ENCODE measurements at regions not wholly inside any gene's neighbourhood (a gene's known extent, or its start where the extent isn't known, plus 50 kb on each side); places are given as distances from the start of the nearest gene placed in this dataset.

DNA sequence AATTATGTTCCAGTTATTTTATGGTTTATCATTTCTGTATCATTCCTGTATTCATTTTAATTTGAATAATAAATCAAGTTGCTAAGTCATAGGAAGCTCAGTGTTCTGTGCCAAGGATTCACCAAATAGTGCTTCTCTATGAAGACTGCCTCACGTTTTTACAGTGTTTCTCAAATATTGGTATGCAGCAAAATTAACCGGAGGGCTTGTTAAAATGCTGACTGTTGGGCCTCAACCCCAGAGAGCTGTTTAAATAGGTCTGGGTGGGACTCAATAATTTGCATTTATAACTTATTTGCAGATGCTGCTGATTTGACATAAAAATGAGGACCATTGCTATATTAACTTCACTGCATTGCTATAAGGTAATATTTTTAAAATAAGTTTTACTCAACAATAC lies 166.7 kb downstream of the TINAG start:
- 83 to 94% methylated on average over 2 of the region's 2 CpGs for WGBS, 2 experiments
- no peaks in the 10 kb centered on the region for H3K4me1 ChIP-seq (ENCODE audit: control insufficient read depth, insufficient read depth, low read length)

DNA sequence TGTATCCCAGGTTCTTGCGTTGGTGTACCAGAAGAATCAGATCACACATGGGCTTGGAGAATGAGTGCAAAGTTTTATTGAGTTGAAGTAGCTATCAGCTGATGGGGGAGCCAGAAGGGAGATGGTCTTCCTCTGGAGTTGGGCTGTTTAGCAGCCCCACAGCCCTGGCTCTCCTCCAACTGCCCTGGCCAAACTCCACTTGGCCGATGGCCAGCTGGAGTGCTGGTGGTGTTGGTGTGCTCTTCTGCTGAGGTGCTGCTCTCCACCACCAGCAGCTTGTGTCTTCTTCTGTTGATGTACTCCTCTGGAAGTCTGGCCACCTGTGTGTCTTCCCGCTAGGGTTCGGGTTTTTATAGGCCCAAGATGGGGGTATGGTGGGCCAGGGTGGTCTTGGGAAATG lies 172.8 kb downstream of the TINAG start:
- no peaks in the 10 kb centered on the region for H3K9me3 ChIP-seq (ENCODE audit: control insufficient read depth, low read length)
- no peak overlapping the region for H3K27ac ChIP-seq (ENCODE audit: insufficient read depth, low read depth, low read length, poor library complexity, severe bottlenecking)
- 94 to 95% methylated on average over 4 of the region's 4 CpGs for WGBS, 2 experiments
- no peaks in the 10 kb centered on the region for H3K4me1 ChIP-seq (ENCODE audit: control insufficient read depth, insufficient read depth, low read length)
- H3K27me3 ChIP-seq (ENCODE audit: control insufficient read depth, insufficient read depth, low read length, poor library complexity, severe bottlenecking), result no peaks in the 10 kb centered on the region
- no peak overlapping the region for H3K4me3 ChIP-seq (ENCODE audit: insufficient read depth, low read depth, low read length)
- no peaks in the 10 kb centered on the region for H3K36me3 ChIP-seq (ENCODE audit: control insufficient read depth, insufficient read depth, low read length)

More for the DNA sequence above, 166.7 kb downstream of the TINAG start:
- no peak overlapping the region for H3K4me3 ChIP-seq (ENCODE audit: insufficient read depth, low read depth, low read length)
- H3K27me3 ChIP-seq (ENCODE audit: control insufficient read depth, insufficient read depth, low read length, poor library complexity, severe bottlenecking), result no peaks in the 10 kb centered on the region
- no peak overlapping the region for H3K27ac ChIP-seq (ENCODE audit: insufficient read depth, low read depth, low read length, poor library complexity, severe bottlenecking)
- no peaks in the 10 kb centered on the region for H3K36me3 ChIP-seq (ENCODE audit: control insufficient read depth, insufficient read depth, low read length)
- no peaks in the 10 kb centered on the region for H3K9me3 ChIP-seq (ENCODE audit: control insufficient read depth, low read length)

DNA sequence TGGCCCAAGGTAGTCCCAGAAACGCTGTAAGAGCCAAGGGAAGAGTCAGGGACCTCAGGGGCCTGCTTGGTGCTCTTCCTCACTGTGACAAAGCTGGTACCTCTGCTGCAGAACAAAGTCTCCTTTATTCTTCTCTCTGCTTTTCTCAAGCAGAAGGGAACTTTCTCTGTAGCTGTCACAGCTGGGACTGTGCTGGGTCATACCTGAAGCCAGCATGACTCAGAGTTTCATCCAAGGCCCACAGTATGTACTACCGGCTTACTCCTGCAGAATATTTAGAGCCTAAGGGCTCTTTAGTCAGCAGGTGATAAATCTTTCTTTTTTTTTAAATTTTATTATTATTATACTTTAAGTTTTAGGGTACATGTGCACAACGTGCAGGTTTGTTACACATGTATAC lies 183.2 kb downstream of the TINAG start:
- H3K36me3 ChIP-seq (ENCODE audit: control insufficient read depth, insufficient read depth, low read length), result no peaks in the 10 kb centered on the region
- H3K27me3 ChIP-seq (ENCODE audit: control insufficient read depth, insufficient read depth, low read length, poor library complexity, severe bottlenecking), result no peaks in the 10 kb centered on the region
- no peak overlapping the region for H3K4me3 ChIP-seq (ENCODE audit: insufficient read depth, low read depth, low read length)
- no peaks in the 10 kb centered on the region for H3K4me1 ChIP-seq (ENCODE audit: control insufficient read depth, insufficient read depth, low read length)
- H3K27ac ChIP-seq (ENCODE audit: insufficient read depth, low read depth, low read length, poor library complexity, severe bottlenecking), result no peak overlapping the region
- no peaks in the 10 kb centered on the region for H3K9me3 ChIP-seq (ENCODE audit: control insufficient read depth, low read length)
- WGBS, 2 experiments, result 96 to 98% methylated on average over 3 of the region's 3 CpGs

DNA sequence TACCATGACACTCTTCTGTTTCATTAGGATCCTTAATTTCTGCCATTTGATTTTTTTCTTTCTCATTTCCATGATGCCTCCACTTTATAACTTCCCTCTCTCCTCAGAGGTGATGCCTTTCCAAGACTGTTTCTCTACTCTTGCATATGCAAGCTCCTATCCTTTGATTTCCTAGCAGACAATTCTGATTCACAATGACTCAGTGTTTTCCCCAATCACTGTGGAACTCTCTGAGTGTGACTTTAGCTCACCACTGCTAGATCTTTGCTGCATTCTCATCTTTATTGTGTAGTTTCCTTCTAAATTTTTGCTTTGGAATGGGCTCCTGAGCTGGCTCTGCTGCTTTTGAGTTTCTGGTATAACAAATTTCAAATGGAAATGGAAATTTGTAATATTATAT lies 184.9 kb downstream of the TINAG start:
- no peak overlapping the region for H3K4me3 ChIP-seq (ENCODE audit: insufficient read depth, low read depth, low read length)
- no peaks in the 10 kb centered on the region for H3K9me3 ChIP-seq (ENCODE audit: control insufficient read depth, low read length)
- no peak overlapping the region for H3K27ac ChIP-seq (ENCODE audit: insufficient read depth, low read depth, low read length, poor library complexity, severe bottlenecking)

DNA sequence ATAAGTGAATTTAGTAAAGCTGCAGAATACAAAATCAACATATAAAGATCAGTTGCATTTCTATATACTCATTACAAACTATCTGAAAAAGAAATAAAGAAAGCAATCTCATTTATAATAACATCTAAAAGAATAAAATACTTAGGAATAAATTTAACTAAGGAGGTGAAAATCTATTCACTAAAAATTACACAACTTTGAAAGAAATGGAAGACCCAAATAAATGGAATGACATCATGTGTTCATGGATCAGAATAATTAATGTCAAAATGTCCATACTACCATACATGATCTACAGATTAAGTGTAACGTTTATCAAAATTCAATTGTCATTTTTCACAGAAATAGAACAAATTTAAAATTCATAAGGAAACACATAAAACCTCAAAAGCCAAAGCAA lies 194.9 kb downstream of the TINAG start:
- WGBS, 2 experiments, result 95% methylated on average over 1 of the region's 1 CpG; no CpG with 5 or more reads in 1 of the 2 experiments
- Histone ChIP-seq H3K4me3 (ENCODE audit: insufficient read depth, low read depth, low read length) (no peak overlapping the region), H3K9me3 (ENCODE audit: control insufficient read depth, low read length) (peaks cover 3% of the 10 kb centered on the region), H3K27ac (ENCODE audit: insufficient read depth, low read depth, low read length, poor library complexity, severe bottlenecking) (no peak overlapping the region), H3K36me3 (ENCODE audit: control insufficient read depth, insufficient read depth, low read length) (no peaks in the 10 kb centered on the region), H3K27me3 (ENCODE audit: control insufficient read depth, insufficient read depth, low read length, poor library complexity, severe bottlenecking) (no peaks in the 10 kb centered on the region), H3K4me1 (ENCODE audit: control insufficient read depth, insufficient read depth, low read length) (no peaks in the 10 kb centered on the region)

More for the DNA sequence above, 184.9 kb downstream of the TINAG start:
- H3K4me1 ChIP-seq (ENCODE audit: control insufficient read depth, insufficient read depth, low read length), result no peaks in the 10 kb centered on the region
- no peaks in the 10 kb centered on the region for H3K27me3 ChIP-seq (ENCODE audit: control insufficient read depth, insufficient read depth, low read length, poor library complexity, severe bottlenecking)
- H3K36me3 ChIP-seq (ENCODE audit: control insufficient read depth, insufficient read depth, low read length), result no peaks in the 10 kb centered on the region

DNA sequence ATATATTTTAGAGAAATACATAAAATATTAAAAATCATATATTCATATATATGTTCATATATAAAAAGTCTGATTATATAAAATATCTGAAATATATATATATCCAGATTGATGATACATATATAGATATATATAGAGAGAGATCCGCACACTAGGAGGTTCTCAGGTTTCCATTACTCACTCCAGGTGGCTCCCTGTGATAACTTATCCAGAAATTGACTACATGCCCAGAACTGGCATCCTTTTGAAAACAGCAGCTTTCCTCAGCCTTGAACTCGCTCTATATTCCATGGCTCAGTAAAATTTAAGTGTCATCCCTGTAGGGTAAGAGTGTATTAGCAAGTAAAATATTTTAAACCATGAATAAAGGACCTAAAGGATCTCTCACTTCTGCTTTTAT lies 206.8 kb downstream of the TINAG start:
- no peaks in the 10 kb centered on the region for H3K9me3 ChIP-seq (ENCODE audit: control insufficient read depth, low read length)

DNA sequence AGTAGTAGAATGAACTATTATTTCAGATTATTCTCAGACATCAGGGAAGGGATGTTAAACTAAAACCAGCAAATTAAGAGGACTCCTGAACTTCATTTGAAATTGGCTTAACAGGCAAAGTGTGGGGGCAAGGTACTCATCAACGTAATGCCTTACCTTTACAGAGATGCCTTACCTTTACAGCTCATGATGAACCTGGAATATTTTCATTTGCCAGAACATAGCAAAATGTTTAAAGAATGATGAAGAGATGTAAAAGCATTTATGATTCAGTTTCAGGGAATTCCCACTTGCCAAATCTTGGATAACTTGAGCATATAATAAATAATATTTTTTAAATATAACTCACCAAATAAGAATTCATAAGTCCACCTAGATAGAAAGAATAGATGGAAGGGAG lies 207.5 kb downstream of the TINAG start:
- H3K27me3 ChIP-seq (ENCODE audit: control insufficient read depth, insufficient read depth, low read length, poor library complexity, severe bottlenecking), result no peaks in the 10 kb centered on the region
- WGBS, 2 experiments, result 60 to 80% methylated on average over 1 of the region's 1 CpG
- H3K4me3 ChIP-seq (ENCODE audit: insufficient read depth, low read depth, low read length), result no peak overlapping the region
- no peak overlapping the region for H3K27ac ChIP-seq (ENCODE audit: insufficient read depth, low read depth, low read length, poor library complexity, severe bottlenecking)
- no peaks in the 10 kb centered on the region for H3K4me1 ChIP-seq (ENCODE audit: control insufficient read depth, insufficient read depth, low read length)
- no peaks in the 10 kb centered on the region for H3K36me3 ChIP-seq (ENCODE audit: control insufficient read depth, insufficient read depth, low read length)
- H3K9me3 ChIP-seq (ENCODE audit: control insufficient read depth, low read length), result no peaks in the 10 kb centered on the region

More for the DNA sequence above, 206.8 kb downstream of the TINAG start:
- no peak overlapping the region for H3K4me3 ChIP-seq (ENCODE audit: insufficient read depth, low read depth, low read length)
- H3K27me3 ChIP-seq (ENCODE audit: control insufficient read depth, insufficient read depth, low read length, poor library complexity, severe bottlenecking), result no peaks in the 10 kb centered on the region
- no peaks in the 10 kb centered on the region for H3K36me3 ChIP-seq (ENCODE audit: control insufficient read depth, insufficient read depth, low read length)
- 97 to 100% methylated on average over 1 to 2 of the region's 2 CpGs for WGBS, 2 experiments
- no peak overlapping the region for H3K27ac ChIP-seq (ENCODE audit: insufficient read depth, low read depth, low read length, poor library complexity, severe bottlenecking)
- H3K4me1 ChIP-seq (ENCODE audit: control insufficient read depth, insufficient read depth, low read length), result no peaks in the 10 kb centered on the region

DNA sequence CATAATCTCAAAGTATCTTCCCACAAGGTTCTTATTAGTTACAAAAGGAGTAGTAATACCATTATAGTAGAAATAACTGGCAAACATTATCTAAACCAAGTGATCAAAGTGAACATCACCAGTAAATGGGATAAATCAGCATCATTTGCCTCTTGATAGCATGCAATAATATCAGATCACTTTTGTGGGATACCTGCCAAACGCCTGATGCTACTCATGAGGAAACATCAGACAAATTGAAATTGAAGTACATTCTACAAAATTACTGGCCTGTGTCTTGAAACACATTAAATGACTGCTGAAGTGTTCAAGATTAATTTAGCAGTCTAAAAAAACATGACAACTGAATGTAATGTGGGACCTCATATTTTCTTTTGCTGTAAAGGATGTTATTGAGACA lies 208.1 kb downstream of the TINAG start:
- no peaks in the 10 kb centered on the region for H3K9me3 ChIP-seq (ENCODE audit: control insufficient read depth, low read length)

DNA sequence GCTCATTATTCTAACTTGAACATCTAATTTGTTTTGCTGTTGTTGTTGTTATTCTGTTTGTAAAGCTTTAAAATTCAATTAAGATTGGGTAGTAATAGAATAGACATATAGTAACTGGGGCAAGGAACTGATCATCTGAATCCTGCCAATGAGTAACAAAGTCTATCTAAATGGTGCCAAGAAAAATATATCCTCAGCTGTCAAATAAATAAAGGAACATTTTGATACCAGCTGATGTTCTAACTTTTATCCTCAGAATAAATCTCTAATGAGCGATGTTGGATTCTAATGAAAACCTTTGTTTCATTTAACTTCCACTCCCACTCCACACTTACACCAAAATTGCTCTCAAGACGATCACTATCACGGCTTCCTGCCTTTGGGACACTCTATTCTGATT lies 210.9 kb downstream of the TINAG start:
- no peaks in the 10 kb centered on the region for H3K27me3 ChIP-seq (ENCODE audit: control insufficient read depth, insufficient read depth, low read length, poor library complexity, severe bottlenecking)
- no peaks in the 10 kb centered on the region for H3K36me3 ChIP-seq (ENCODE audit: control insufficient read depth, insufficient read depth, low read length)
- H3K9me3 ChIP-seq (ENCODE audit: control insufficient read depth, low read length), result no peaks in the 10 kb centered on the region
- H3K4me1 ChIP-seq (ENCODE audit: control insufficient read depth, insufficient read depth, low read length), result no peaks in the 10 kb centered on the region
- 90 to 92% methylated on average over 3 of the region's 3 CpGs for WGBS, 2 experiments
- no peak overlapping the region for H3K27ac ChIP-seq (ENCODE audit: insufficient read depth, low read depth, low read length, poor library complexity, severe bottlenecking)
- H3K4me3 ChIP-seq (ENCODE audit: insufficient read depth, low read depth, low read length), result no peak overlapping the region

More for the DNA sequence above, 208.1 kb downstream of the TINAG start:
- no peaks in the 10 kb centered on the region for H3K27me3 ChIP-seq (ENCODE audit: control insufficient read depth, insufficient read depth, low read length, poor library complexity, severe bottlenecking)
- H3K4me1 ChIP-seq (ENCODE audit: control insufficient read depth, insufficient read depth, low read length), result no peaks in the 10 kb centered on the region
- 100% methylated on average over 1 of the region's 1 CpG for WGBS, 2 experiments
- H3K4me3 ChIP-seq (ENCODE audit: insufficient read depth, low read depth, low read length), result no peak overlapping the region
- no peak overlapping the region for H3K27ac ChIP-seq (ENCODE audit: insufficient read depth, low read depth, low read length, poor library complexity, severe bottlenecking)
- H3K36me3 ChIP-seq (ENCODE audit: control insufficient read depth, insufficient read depth, low read length), result no peaks in the 10 kb centered on the region

DNA sequence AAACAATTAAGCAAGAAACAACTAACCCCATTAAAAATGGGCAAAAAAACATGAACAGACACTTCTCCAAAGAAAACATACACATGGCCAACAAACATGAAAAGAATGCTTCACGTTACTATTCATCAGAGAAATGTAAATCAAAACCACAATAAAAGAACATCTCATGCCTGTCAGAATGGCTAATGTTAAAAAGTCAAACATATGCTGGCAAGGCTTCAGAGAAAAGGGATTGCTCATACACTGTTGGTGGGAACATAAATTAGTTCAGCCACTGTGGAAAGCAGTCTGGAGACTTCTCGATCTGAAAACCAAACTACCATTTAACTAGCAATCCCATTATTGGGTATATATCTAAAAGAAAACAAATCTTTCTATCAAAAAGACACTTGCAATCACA lies 217.5 kb downstream of the TINAG start:
- no peaks in the 10 kb centered on the region for H3K27me3 ChIP-seq (ENCODE audit: control insufficient read depth, insufficient read depth, low read length, poor library complexity, severe bottlenecking)
- no peak overlapping the region for H3K27ac ChIP-seq (ENCODE audit: insufficient read depth, low read depth, low read length, poor library complexity, severe bottlenecking)
- H3K9me3 ChIP-seq (ENCODE audit: control insufficient read depth, low read length), result peaks cover 2% of the 10 kb centered on the region
- WGBS, 2 experiments, result 69 to 96% methylated on average over 1 to 2 of the region's 2 CpGs
- H3K4me1 ChIP-seq (ENCODE audit: control insufficient read depth, insufficient read depth, low read length), result no peaks in the 10 kb centered on the region
- H3K4me3 ChIP-seq (ENCODE audit: insufficient read depth, low read depth, low read length), result no peak overlapping the region
- H3K36me3 ChIP-seq (ENCODE audit: control insufficient read depth, insufficient read depth, low read length), result no peaks in the 10 kb centered on the region

DNA sequence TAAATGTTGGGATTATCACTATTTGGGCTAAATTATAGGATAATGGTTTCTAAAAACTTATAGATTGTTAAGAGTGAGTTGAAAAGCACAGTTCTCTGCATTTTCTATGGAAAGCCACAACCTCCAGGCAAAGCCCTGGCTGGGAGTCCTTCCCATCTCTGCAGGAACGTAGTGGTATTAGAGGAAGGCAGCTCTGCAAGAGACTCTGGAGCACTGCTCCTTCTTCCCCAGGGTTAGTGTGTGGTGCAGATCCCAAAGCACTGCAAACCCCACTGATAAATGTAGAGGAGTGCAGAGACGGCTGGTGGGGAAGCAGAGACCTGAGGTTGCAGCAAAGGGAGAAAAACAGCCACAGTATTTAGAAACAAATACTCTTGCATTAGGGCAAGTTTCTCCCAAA lies 225.3 kb downstream of the TINAG start:
- Histone ChIP-seq H3K9me3 (ENCODE audit: control insufficient read depth, low read length) (no peaks in the 10 kb centered on the region), H3K4me3 (ENCODE audit: insufficient read depth, low read depth, low read length) (no peak overlapping the region), H3K27me3 (ENCODE audit: control insufficient read depth, insufficient read depth, low read length, poor library complexity, severe bottlenecking) (no peaks in the 10 kb centered on the region), H3K36me3 (ENCODE audit: control insufficient read depth, insufficient read depth, low read length) (no peaks in the 10 kb centered on the region), H3K27ac (ENCODE audit: insufficient read depth, low read depth, low read length, poor library complexity, severe bottlenecking) (no peak overlapping the region), H3K4me1 (ENCODE audit: control insufficient read depth, insufficient read depth, low read length) (no peaks in the 10 kb centered on the region)
- WGBS, 2 experiments, result 47 to 48% methylated on average over 2 of the region's 2 CpGs

Data from ectodermal cell (in vitro differentiated cells).